OCI-LY7 (cell line): ENCODE measurements at regions not wholly inside any gene's neighbourhood (a gene's known extent, or its start where the extent isn't known, plus 50 kb on each side); places are given as distances from the start of the nearest gene placed in this dataset.

Experiments used
- BruUV-seq: library from RNA; stranded (reverse); fragments of 400-500 nt; replicated peaks from 2 replicates; lab custom pipeline; 2021; lab: Mats Ljungman, UMichigan
- CTCF ChIA-PET: fragments of 300-600 bp; sonication (Branson Sonifier 250); formaldehyde crosslinking; loops from one replicate; lab custom pipeline; 2022; ENCODE audit warnings: antibody characterized with exemption; ENCODE audit not compliant: unreplicated experiment; lab: Charles Lee
- POLR2A ChIA-PET: fragments of 300-600 bp; sonication (Branson Sonifier 250); formaldehyde crosslinking; loops from one replicate; lab custom pipeline; 2022; ENCODE audit warnings: antibody characterized with exemption; lab: Charles Lee
- DNase-seq: peaks from one replicate; pipeline ENCODE4 v3.0.0-alpha.2; 2015; ENCODE audit warnings: low spot score
- H2AFZ ChIP-seq: fragments of 200-600 bp; sonication (generic), shearing (Covaris generic); 2 replicates; pipeline ENCODE4 v1.6.1; 2014; ENCODE audit warnings: mild to moderate bottlenecking, antibody characterized with exemption, low read length, moderate library complexity
- H3K27ac ChIP-seq: fragments of 200-600 bp; sonication (generic); 2 replicates; pipeline ENCODE4 v1.5.1; 2014; ENCODE audit warnings: mixed run types, low read depth, mild to moderate bottlenecking, moderate library complexity, low read length, inconsistent platforms; ENCODE audit not compliant: poor library complexity, severe bottlenecking
- H3K36me3 ChIP-seq: fragments of 200-600 bp; sonication (generic); 2 replicates; pipeline ENCODE4 v1.6.1; 2014; ENCODE audit warnings: mild to moderate bottlenecking, antibody characterized with exemption, low read length, moderate library complexity, mixed read lengths; ENCODE audit not compliant: insufficient read depth
- H3K4me1 ChIP-seq: fragments of 200-600 bp; sonication (generic); 2 replicates; pipeline ENCODE4 v1.5.1; 2014; ENCODE audit warnings: mild to moderate bottlenecking, low read length; ENCODE audit not compliant: insufficient read depth, poor library complexity, severe bottlenecking
- H3K4me2 ChIP-seq: fragments of 200-600 bp; sonication (generic); 2 replicates; pipeline ENCODE4 v1.6.1; 2014; ENCODE audit warnings: mild to moderate bottlenecking, low read length
- H3K4me3 ChIP-seq: fragments of 200-600 bp; sonication (generic); 2 replicates; pipeline ENCODE4 v1.5.1; 2014; ENCODE audit warnings: mild to moderate bottlenecking, low read depth, low read length; ENCODE audit not compliant: poor library complexity, severe bottlenecking
- H3K79me2 ChIP-seq: fragments of 200-600 bp; sonication (generic); 2 replicates; pipeline ENCODE4 v1.6.1; 2016; ENCODE audit warnings: low read depth, mild to moderate bottlenecking, low read length, moderate library complexity, mixed read lengths; ENCODE audit not compliant: insufficient read depth
- H3K9me2 ChIP-seq: fragments of 200-600 bp; sonication (generic); 2 replicates; pipeline ENCODE4 v1.6.1; 2016; ENCODE audit warnings: mild to moderate bottlenecking, low read length, mixed read lengths; ENCODE audit not compliant: insufficient read depth
- H3K9me3 ChIP-seq: fragments of 200-600 bp; sonication (generic); 2 replicates; pipeline ENCODE4 v1.6.1; 2014; ENCODE audit warnings: mild to moderate bottlenecking, mixed run types, low read length, mixed read lengths
- H4K20me1 ChIP-seq: fragments of 200-600 bp; sonication (generic); 2 replicates; pipeline ENCODE4 v1.6.1; 2014; ENCODE audit warnings: mild to moderate bottlenecking, antibody characterized with exemption, low read length, moderate library complexity, mixed read lengths; ENCODE audit not compliant: insufficient read depth
- EZH2phosphoT487 ChIP-seq: fragments of 200-600 bp; sonication (generic); IDR thresholded peaks from 2 replicates; pipeline ENCODE4 v1.6.1; 2018; ENCODE audit warnings: low read depth, borderline replicate concordance, mild to moderate bottlenecking, mixed run types, antibody characterized with exemption, low read length, moderate library complexity, mixed read lengths
- intact Hi-C: fragments of 100-400 bp; cut with micrococcal nuclease; formaldehyde crosslinking; loops from one replicate; pipeline ENCODE4 v1.10.0; 2022; ENCODE audit not compliant: unreplicated experiment
- TF ChIP-seq, protein P1 (sequence below): fragments of 200-600 bp; sonication (generic); conservative IDR thresholded peaks from 2 replicates; pipeline ENCODE4 v1.5.1; 2014; ENCODE audit warnings: mild to moderate bottlenecking, antibody characterized with exemption, low read length, moderate library complexity, mixed read lengths

DNA sequence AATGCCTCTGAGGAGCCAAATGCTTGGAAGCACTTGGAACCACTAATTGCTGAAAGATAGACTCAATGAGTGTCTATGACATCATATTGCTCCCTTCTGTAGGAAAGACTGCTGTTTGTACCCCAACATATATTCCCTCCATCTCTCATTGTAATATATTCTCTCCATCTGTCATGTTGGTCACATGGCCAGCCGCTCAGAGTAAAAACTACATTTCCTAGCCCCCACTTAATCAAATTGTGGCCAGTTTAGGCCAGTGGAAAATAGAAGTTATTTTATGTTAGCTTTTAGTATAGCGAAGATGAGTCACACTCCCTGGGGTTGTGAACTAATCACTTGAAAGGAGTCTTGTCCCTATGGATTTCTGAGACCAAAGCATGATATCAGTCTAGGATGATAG lies 160.2 kb downstream of the HNMT start:
- no TSS peak for BruUV-seq
- POLR2A ChIA-PET = no interaction called here
- intact Hi-C loops = no loop called here

DNA sequence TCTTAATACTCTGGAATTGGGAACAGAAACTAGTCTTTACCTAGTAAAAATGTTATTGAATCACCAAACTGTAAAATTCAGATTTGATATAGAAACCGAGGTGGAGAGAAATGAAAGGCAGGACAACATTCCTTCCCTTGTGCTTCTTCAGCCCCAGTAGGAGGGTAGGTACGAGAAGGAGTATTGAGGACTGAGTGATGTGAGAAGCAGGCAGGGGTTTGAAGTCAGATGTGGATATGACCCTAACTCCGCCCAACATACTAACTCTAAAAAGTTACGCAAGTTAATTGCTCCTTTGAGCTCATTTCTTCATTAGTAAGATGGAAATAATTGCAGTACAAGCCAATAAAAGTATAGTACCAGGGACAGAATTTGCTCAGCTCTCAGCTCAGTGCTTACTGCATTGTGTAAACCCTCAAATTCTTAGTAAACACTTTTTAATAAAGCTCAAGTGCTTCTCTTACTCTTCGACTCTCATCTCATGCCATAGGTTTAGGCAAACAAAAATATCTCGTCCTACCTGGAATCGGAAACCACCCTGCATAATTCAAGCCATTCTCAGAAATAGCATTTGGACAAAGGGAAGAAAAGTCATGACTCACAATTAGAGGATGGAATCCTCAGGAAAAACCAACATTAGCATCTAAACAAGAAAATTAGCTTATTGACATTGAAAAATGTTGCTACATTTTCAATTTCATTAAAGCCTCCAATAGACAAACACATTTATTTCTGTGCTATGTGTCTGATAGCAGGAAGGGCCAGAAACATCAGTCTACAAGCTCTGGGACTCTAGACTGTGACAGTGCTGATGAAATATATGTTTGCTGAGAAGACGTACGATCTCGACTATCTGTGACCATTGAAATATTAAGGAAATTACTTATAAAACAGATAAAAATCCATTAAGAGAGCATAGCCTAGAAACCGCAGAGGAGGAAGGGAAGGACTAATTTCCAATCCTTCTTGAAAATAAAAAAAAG lies 161.3 kb downstream of the HNMT start:
- CTCF ChIA-PET = no interaction called here
- no peaks in the 10 kb centered on the region for H3K9me3 ChIP-seq
- intact Hi-C loops = no loop called here
- TF ChIP-seq, protein P1, sequence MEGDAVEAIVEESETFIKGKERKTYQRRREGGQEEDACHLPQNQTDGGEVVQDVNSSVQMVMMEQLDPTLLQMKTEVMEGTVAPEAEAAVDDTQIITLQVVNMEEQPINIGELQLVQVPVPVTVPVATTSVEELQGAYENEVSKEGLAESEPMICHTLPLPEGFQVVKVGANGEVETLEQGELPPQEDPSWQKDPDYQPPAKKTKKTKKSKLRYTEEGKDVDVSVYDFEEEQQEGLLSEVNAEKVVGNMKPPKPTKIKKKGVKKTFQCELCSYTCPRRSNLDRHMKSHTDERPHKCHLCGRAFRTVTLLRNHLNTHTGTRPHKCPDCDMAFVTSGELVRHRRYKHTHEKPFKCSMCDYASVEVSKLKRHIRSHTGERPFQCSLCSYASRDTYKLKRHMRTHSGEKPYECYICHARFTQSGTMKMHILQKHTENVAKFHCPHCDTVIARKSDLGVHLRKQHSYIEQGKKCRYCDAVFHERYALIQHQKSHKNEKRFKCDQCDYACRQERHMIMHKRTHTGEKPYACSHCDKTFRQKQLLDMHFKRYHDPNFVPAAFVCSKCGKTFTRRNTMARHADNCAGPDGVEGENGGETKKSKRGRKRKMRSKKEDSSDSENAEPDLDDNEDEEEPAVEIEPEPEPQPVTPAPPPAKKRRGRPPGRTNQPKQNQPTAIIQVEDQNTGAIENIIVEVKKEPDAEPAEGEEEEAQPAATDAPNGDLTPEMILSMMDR = no peak
- TF ChIP-seq EZH2phosphoT487 = no peak
- no peaks in the 10 kb centered on the region for H3K4me1 ChIP-seq
- no peak overlapping the region for H3K27ac ChIP-seq
- H3K4me3 ChIP-seq = no peak overlapping the region
- BruUV-seq = no TSS peak
- no peak overlapping the region for H2AFZ ChIP-seq
- H3K4me2 ChIP-seq = no peak overlapping the region
- H3K9me2 ChIP-seq = no peaks in the 10 kb centered on the region
- H3K36me3 ChIP-seq = no peaks in the 10 kb centered on the region
- H3K79me2 ChIP-seq = no peaks in the 10 kb centered on the region
- POLR2A ChIA-PET = no interaction called here
- no peaks in the 10 kb centered on the region for H4K20me1 ChIP-seq
- no peak for DNase-seq

More for the DNA sequence above, 160.2 kb downstream of the HNMT start:
- H3K4me1 ChIP-seq = no peaks in the 10 kb centered on the region
- DNase-seq = no peak
- no peaks in the 10 kb centered on the region for H4K20me1 ChIP-seq
- H2AFZ ChIP-seq = no peak overlapping the region
- no peak overlapping the region for H3K27ac ChIP-seq
- no peaks in the 10 kb centered on the region for H3K79me2 ChIP-seq
- TF ChIP-seq, protein P1 = no peak
- TF ChIP-seq EZH2phosphoT487 = no peak
- no peak overlapping the region for H3K4me2 ChIP-seq
- H3K9me2 ChIP-seq = no peaks in the 10 kb centered on the region
- H3K36me3 ChIP-seq = no peaks in the 10 kb centered on the region
- CTCF ChIA-PET = no interaction called here
- no peaks in the 10 kb centered on the region for H3K9me3 ChIP-seq
- no peak overlapping the region for H3K4me3 ChIP-seq

DNA sequence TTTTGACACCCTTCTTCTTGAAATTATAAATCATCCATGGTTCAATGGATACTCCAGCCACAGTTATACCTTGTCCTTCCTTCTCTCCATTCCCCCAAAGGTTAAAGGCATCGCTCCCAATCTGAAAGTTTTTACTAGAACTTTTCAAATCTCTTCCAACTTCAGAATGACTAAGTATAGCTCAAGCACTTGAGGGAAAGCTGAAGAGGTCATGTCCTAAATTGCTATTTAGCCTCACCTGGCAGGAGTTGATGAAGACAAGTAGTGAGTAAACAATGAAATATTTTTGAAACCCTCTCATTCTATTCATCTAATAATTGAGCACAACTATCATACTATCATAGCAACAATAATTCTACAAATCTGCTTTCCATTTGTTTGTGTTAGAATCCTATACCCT lies 167.8 kb downstream of the HNMT start:
- intact Hi-C loops = no loop called here
- H3K79me2 ChIP-seq = no peaks in the 10 kb centered on the region
- H3K27ac ChIP-seq = no peak overlapping the region
- H3K36me3 ChIP-seq = no peaks in the 10 kb centered on the region
- no peak overlapping the region for H2AFZ ChIP-seq
- H3K9me2 ChIP-seq = no peaks in the 10 kb centered on the region
- H3K4me1 ChIP-seq = no peaks in the 10 kb centered on the region
- H3K4me2 ChIP-seq = no peak overlapping the region
- ChIA-PET POLR2A (interaction anchor here (0.6 kb wide), 1 partner anchor 19 kb away, joined by 3 read pairs; no protein-coding TSS in a partner anchor), CTCF (no interaction called here)
- no TSS peak for BruUV-seq
- DNase-seq = no peak
- H3K9me3 ChIP-seq = no peaks in the 10 kb centered on the region
- no peaks in the 10 kb centered on the region for H4K20me1 ChIP-seq
- TF ChIP-seq, protein P1 = no peak
- no peak for TF ChIP-seq EZH2phosphoT487
- H3K4me3 ChIP-seq = no peak overlapping the region
